SIG-M5 treated with dmso at 0.1 percent for 504 hours (cell line): ENCODE measurements at regions not wholly inside any gene's neighbourhood (a gene's known extent, or its start where the extent isn't known, plus 50 kb on each side); places are given as distances from the start of the nearest gene placed in this dataset.

Source experiments
- DNase-seq: peaks from one replicate; lab custom pipeline; 2025; ENCODE audit not compliant: unreplicated experiment; lab: John Stamatoyannopoulos, UW

GRCh38 chr15:77823736-77824135 lies 191.0 kb upstream of the LINGO1 start:
- no peak for DNase-seq

DNA sequence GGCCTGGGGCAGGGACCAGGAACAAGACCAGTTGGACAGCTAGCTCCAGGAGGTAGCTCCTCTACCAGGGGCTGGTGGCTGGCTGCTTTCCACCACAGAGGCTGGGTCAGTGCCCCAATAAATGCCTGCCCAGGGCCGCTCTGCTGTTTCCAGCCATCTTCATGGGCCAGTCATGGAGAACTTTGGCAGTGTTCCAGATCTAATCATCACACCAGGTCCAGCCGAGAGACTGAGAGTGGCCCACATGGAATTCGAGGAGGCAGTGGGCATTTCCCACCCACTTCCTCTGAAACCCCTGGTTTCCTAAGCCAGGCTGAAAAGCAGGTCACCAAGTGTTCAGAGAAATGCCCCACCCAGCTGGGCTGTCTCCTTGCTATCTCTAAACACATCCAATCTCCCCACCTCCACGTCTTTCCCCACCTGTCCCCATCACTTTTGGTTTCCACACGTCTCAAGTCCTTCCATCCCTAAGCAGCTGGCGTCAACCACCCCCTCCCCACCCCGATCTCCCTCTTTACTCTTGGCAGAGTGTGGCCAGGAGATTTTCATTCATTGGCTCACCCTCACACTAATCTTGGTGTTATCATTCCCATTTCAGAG lies 190.0 kb upstream of the LINGO1 start:
- DNase-seq: no peak

DNA sequence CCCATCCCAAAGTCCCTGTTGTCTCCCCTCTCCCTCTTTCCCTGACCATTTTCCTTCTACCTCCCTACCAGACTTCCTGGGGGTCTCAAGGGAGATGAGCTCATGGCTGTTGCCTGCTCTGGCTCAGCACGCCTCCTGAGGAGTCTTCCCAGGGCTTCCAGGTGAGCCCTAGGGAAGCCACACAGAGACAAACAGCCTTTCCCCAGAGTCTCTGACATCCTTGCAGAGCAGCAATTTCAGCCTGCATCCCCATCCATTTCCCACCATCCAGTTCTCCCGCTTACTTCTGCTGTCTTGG lies 189.2 kb upstream of the LINGO1 start:
- no peak for DNase-seq

GRCh38 chr15:77821188-77821958 lies 188.7 kb upstream of the LINGO1 start:
- peak; percentile 66 for DNase-seq

- DNase-seq: peak; percentile 19
Measured at GRCh38 chr15:77819851-77820728, 187.4 kb upstream of the LINGO1 start.

DNA sequence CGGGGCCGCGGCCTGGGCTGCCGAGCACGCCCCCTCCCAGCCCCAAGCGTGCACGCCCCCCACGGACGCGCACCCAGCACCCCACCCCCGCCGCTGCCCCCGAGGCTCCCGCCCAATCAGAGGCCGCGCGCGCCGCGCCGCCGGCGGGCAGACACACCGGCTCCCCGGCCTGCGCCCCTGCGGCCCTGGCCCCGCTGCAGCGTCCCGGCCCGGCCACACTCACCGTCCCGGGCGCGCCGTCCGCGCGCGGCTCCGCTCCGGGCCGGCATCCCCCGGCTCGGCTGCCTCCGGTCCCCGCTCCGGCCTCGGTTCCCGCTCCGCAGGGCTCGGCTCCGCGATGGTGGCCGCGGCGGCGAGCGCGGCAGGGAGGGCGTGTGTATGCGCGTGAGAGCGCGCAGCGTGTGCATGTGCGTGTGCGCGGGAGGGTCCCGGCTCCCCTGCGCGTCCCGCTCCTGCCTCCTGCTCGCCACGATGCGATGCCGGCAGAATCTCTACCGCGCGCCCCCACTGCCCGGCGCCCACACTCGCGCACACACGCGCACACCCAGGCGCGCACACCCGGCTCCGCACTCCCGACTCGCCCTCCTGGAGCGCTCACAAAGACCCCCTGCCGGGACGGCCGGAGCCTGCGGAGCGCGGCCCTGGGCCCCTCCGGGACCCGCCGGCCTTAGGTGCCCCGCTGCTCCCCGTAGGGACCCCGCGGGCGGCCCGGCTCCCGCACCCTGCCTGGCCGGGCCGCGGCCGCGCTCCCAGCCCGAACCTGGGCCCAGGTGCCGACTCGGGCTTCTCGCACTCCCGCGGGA lies 186.5 kb upstream of the LINGO1 start:
- no peak for DNase-seq

- DNase-seq: no peak
Measured at GRCh38 chr15:77818484-77819047, 185.9 kb upstream of the LINGO1 start.

- no peak for DNase-seq
Measured at GRCh38 chr15:77817434-77817833, 184.7 kb upstream of the LINGO1 start.

- DNase-seq: no peak
Measured at GRCh38 chr15:77816983-77817382, 184.3 kb upstream of the LINGO1 start.

DNA sequence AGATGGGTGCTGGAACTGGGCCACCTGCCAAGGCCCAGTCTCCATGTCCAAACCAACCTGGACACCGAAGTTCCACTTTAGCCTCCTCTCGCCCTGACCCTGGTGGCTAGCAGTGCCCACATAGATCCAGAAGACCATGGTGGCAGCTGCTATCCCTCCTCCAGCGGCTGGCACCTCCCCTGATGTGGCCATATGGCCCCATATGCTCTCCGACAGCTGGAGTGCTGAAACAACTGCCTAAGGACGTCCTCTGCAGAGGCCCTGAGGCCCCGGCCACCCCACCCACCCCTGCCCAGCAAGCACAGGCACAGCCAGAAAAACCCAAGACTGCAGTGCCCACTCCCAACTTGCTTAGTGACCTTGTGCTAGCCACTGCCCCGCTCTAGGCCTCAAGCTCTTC lies 182.3 kb upstream of the LINGO1 start:
- DNase-seq: no peak

GRCh38 chr15:77812664-77813063 lies 180.0 kb upstream of the LINGO1 start:
- no peak for DNase-seq

DNA sequence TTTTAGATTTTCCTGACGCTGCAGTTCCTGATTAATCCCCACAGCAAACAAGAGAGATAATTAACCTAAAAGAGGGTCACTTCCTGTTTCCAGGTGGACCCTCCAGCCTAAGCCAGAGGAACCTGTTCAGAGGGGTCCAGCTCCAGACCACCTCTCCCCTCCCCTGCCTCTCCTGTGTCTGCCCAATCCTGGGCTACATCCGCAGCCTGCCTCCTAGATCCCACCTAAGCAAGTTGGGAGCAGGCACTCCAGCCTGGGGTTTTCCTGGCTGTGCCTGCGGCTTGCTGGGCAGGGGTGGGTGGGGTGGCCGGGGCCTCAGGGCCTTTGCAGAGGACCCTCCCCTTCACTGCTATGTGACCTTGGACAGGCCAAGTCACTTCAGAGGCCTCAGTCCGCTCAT lies 178.6 kb upstream of the LINGO1 start:
- no peak for DNase-seq

DNA sequence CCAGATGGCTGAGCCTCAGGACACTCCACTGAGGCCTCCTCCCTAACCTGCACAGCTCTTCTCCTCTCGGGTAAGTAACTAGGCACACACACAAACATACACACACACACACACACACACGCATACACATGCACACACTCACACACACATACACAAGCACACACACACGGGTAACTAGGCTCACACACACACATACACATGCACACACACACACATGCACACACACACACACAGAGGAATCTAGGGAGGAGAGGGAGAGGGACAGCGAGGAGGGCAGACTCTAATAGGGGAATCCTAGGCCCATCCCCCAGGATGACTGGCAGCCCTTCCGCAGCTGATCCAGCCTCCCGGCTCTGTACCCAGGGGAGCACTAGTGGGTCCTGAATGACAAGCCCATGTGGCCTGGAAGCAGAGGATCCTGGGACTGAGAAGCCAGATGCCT lies 177.4 kb upstream of the LINGO1 start:
- DNase-seq: no peak

- DNase-seq: no peak
Measured at GRCh38 chr15:77808581-77809177, 176.0 kb upstream of the LINGO1 start.

DNA sequence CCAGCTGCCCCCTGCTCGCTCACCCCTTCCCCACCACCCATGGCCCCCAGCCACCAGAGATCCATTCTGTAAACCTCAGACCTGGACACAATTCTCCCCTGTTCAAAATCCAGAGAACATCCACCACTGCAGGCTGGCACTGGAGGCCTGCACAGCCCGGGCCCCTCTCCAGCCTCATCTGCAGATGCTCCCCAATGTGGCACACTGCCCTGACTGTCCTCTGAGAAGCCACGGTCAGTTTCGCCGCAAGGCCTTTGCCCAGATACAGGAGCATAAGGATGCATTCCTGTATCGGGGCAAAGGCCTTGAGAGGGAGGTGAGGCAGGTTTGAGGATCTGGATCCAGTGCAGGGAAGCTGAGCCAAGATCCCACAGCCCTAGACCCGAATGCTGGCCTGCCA lies 175.4 kb upstream of the LINGO1 start:
- no peak for DNase-seq

DNA sequence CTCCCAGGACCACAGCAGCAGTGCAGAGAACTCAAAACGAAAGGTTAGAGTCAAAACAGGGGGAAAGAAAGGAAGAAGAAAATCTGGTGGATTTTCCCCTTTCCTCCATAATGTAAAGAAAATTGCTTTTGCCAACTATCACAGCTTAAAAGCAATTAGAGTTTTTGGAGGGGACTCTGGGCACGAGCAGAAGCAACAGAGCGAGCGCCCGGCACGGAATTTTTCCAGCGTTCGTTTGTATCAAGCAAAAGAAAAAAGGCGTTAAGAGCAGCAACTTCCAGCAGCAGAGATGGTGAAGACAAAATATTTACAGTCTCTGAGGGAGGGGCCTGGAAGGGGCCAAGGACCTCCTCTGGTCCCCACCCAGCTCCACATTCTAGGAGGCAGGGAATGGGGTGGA lies 174.9 kb upstream of the LINGO1 start:
- DNase-seq: no peak

- no peak for DNase-seq
Measured at GRCh38 chr15:77807115-77807514, 174.4 kb upstream of the LINGO1 start.

DNA sequence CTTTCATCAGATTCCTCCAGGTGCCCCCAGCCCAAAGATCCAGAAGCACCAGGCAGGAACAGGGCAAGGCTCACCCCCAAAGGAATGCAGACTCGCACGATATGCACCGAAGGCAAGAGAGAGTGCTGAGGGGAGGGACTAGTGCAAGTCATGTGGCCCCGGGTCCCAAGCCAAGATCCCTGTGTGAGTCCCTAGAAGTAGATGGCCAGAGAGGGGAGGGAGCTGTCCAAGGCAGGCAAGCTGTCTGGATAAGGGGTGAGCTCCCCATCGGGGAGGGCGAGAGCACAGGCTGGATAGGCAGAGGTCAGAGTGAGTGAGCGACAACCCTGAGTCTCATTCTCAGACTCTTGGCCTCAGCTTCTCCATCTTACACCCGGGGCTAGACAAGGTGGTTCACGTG lies 171.5 kb upstream of the LINGO1 start:
- DNase-seq: no peak

DNA sequence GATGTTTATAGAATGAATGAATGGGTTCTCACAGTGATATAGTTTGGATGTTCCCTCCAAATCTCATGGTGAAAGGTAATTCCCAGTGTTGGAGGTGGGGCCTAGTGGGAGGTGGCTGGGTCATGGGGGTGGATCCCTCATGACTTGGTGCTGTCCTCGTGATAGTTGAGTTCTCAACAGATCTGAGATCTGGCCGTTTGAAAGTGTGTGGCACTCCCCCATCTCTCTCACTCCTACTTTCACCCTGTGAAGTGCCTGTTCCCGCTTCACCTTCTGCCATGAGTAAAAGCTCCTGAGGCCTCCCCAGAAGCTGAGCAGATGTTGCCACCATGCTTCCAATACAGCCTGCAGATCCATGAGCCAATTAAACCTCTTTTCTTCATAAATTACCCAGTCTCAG lies 170.8 kb upstream of the LINGO1 start:
- DNase-seq: no peak

DNA sequence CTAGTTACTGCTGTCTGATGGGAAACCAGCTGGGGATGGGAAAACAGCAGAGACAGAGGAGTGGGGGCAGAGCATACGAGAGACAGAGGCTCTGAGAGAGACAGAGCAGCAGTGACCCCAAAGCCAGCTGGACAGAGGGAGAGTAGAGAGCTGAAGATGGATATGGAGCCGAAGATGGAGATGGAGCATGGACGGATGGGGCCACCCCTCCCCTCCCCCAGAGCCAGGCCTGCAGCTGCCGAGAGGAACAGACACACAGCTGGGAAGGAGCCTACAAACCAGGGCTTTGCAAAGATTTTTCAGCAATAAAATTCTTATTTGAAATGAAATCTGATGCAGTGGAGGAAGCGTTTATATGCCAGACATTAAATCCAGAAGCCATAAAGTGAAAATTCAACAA lies 167.6 kb upstream of the LINGO1 start:
- DNase-seq: no peak

DNA sequence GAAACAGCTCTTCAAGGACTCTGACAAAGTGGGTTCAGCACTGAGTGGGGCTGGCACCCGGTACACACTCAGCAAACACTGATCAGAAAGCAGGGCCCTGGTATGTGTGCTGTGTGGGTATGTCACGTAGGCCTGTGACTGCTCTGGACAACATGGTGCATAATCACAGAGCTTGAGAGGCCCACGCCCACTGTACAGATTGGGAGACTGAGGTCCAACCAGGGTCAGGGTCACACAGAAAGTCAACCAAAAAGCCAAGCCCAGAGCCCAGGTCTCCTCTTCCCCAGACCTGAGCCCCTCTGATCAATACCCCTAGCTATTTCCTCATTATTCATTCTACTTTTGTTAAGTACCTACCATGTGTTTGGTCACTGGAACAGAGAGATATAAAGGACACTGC lies 166.1 kb upstream of the LINGO1 start:
- no peak for DNase-seq
